PC-9 (cell line): ENCODE measurements at regions not wholly inside any gene's neighbourhood (a gene's known extent, or its start where the extent isn't known, plus 50 kb on each side); places are given as distances from the start of the nearest gene placed in this dataset.

ENCODE experiments used
- EZH2 ChIP-seq: fragments of 200-600 bp; sonication (generic); IDR thresholded peaks from 2 replicates; pipeline ENCODE4 v1.8.0; 2017; ENCODE audit warnings: antibody characterized with exemption, low read depth
- TF ChIP-seq, protein P1 (sequence below): fragments of 200-600 bp; sonication (generic); conservative IDR thresholded peaks from 2 replicates; pipeline ENCODE4 v1.6.1; 2017; ENCODE audit warnings: mixed run types, antibody characterized with exemption, mild to moderate bottlenecking, moderate library complexity

DNA sequence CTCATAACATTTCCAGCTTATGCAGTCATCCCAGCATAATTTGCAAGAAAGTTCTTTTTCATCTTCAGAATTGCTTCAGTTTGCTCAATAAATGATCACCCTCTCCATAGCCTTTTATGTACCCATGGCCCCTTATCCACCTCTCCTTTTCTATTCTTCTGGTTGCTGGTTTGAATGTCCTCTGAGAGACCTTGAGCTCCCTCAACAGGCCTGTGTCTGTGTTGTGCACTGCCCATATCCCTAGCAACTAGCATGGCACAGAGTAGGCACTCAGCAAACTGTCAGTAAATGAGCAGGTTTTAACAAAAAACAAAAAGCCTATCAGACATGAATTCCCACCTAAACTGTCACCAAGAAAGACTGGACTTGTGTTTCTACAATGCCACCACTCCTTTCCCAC is 160.5 kb downstream of the AKAIN1 start:
- TF ChIP-seq, protein P1, sequence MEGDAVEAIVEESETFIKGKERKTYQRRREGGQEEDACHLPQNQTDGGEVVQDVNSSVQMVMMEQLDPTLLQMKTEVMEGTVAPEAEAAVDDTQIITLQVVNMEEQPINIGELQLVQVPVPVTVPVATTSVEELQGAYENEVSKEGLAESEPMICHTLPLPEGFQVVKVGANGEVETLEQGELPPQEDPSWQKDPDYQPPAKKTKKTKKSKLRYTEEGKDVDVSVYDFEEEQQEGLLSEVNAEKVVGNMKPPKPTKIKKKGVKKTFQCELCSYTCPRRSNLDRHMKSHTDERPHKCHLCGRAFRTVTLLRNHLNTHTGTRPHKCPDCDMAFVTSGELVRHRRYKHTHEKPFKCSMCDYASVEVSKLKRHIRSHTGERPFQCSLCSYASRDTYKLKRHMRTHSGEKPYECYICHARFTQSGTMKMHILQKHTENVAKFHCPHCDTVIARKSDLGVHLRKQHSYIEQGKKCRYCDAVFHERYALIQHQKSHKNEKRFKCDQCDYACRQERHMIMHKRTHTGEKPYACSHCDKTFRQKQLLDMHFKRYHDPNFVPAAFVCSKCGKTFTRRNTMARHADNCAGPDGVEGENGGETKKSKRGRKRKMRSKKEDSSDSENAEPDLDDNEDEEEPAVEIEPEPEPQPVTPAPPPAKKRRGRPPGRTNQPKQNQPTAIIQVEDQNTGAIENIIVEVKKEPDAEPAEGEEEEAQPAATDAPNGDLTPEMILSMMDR, result no peak
- no peak for TF ChIP-seq EZH2
